ENCODE measurements at regions not wholly inside any gene's neighbourhood (a gene's known extent, or its start where the extent isn't known, plus 50 kb on each side); places are given as distances from the start of the nearest gene placed in this dataset.

- H3K27me3 ChIP-seq (ENCODE audit: control insufficient read depth, extremely low read depth, insufficient read depth, low read length): no peaks in the 10 kb centered on the region
- no peak overlapping the region for H3K4me3 ChIP-seq (ENCODE audit: control insufficient read depth in 2 of 3, extremely low read depth in 1 of 3, insufficient read depth in 2 of 3, low read depth in 1 of 3, low read length in 3 of 3)
- H3K79me2 ChIP-seq (ENCODE audit: control insufficient read depth, insufficient read depth, low read length): no peaks in the 10 kb centered on the region
- no peak for TF ChIP-seq EZH2 (IDR thresholded peaks at IDR 0.05; ENCODE audit: low read length)
- no peak for TF ChIP-seq CTCF (optimal IDR thresholded peaks at IDR 0.05 in 1 of 3, IDR thresholded peaks at IDR 0.05 in 1 of 3, conservative IDR thresholded peaks at IDR 0.05 in 1 of 3; ENCODE audit: extremely low read depth in 1 of 3, insufficient read depth in 2 of 3, low read length in 3 of 3)
- H3K4me1 ChIP-seq (ENCODE audit: control insufficient read depth, extremely low read depth, insufficient read depth, low read length): no peaks in the 10 kb centered on the region
- H3K9me3 ChIP-seq (ENCODE audit: control insufficient read depth, low read depth, low read length): no peaks in the 10 kb centered on the region
- no peaks in the 10 kb centered on the region for H3K36me3 ChIP-seq (ENCODE audit: control insufficient read depth in 2 of 2, extremely low read depth in 1 of 2, insufficient read depth in 2 of 2, low read length in 2 of 2)
- FAIRE-seq (no peak), DNase-seq (ENCODE audit: low read depth, low spot score) (no peak)
- no peak overlapping the region for H3K4me2 ChIP-seq (ENCODE audit: control insufficient read depth, extremely low read depth, insufficient read depth, low read depth, low read length)
- no peaks in the 10 kb centered on the region for H4K20me1 ChIP-seq (ENCODE audit: control insufficient read depth, extremely low read depth, insufficient read depth, low read length)
- H3K27ac ChIP-seq (ENCODE audit: control insufficient read depth, insufficient read depth, low read length): no peak overlapping the region
- dilution Hi-C loops (cut with MboI; ENCODE audit: extremely low pct_ligation_motif_present, low sequenced_read_pairs): no loop called here
- H3K9me1 ChIP-seq (ENCODE audit: control insufficient read depth, extremely low read depth, insufficient read depth, low read length): no peaks in the 10 kb centered on the region
- no peak overlapping the region for H2AFZ ChIP-seq (ENCODE audit: control insufficient read depth, low read length)
- no peak overlapping the region for H3K9ac ChIP-seq (ENCODE audit: control insufficient read depth, extremely low read depth, insufficient read depth, low read length)
Measured at GRCh38 chr12:108069651-108070165, 59.4 kb upstream of the WSCD2 start.

GRCh38 chr12:108075561-108075960 is 53.5 kb upstream of the WSCD2 start:
- Histone ChIP-seq H3K4me3 (ENCODE audit: control insufficient read depth in 2 of 3, extremely low read depth in 1 of 3, insufficient read depth in 2 of 3, low read depth in 1 of 3, low read length in 3 of 3) (no peak overlapping the region), H3K36me3 (ENCODE audit: control insufficient read depth in 2 of 2, extremely low read depth in 1 of 2, insufficient read depth in 2 of 2, low read length in 2 of 2) (no peaks in the 10 kb centered on the region), H3K79me2 (ENCODE audit: control insufficient read depth, insufficient read depth, low read length) (no peaks in the 10 kb centered on the region), H3K9ac (ENCODE audit: control insufficient read depth, extremely low read depth, insufficient read depth, low read length) (no peak overlapping the region), H3K4me1 (ENCODE audit: control insufficient read depth, extremely low read depth, insufficient read depth, low read length) (no peaks in the 10 kb centered on the region), H3K4me2 (ENCODE audit: control insufficient read depth, extremely low read depth, insufficient read depth, low read depth, low read length) (no peak overlapping the region), H3K9me3 (ENCODE audit: control insufficient read depth, low read depth, low read length) (no peaks in the 10 kb centered on the region), H3K27me3 (ENCODE audit: control insufficient read depth, extremely low read depth, insufficient read depth, low read length) (no peaks in the 10 kb centered on the region), H3K9me1 (ENCODE audit: control insufficient read depth, extremely low read depth, insufficient read depth, low read length) (no peaks in the 10 kb centered on the region), H2AFZ (ENCODE audit: control insufficient read depth, low read length) (no peak overlapping the region), H3K27ac (ENCODE audit: control insufficient read depth, insufficient read depth, low read length) (no peak overlapping the region), H4K20me1 (ENCODE audit: control insufficient read depth, extremely low read depth, insufficient read depth, low read length) (no peaks in the 10 kb centered on the region)
- no peak for FAIRE-seq
- no peak for DNase-seq (ENCODE audit: low read depth, low spot score)
- dilution Hi-C loops (cut with MboI; ENCODE audit: extremely low pct_ligation_motif_present, low sequenced_read_pairs): no loop called here
- TF ChIP-seq EZH2 (IDR thresholded peaks at IDR 0.05; ENCODE audit: low read length) (no peak), CTCF (optimal IDR thresholded peaks at IDR 0.05 in 1 of 3, IDR thresholded peaks at IDR 0.05 in 1 of 3, conservative IDR thresholded peaks at IDR 0.05 in 1 of 3; ENCODE audit: extremely low read depth in 1 of 3, insufficient read depth in 2 of 3, low read length in 3 of 3) (no peak)
